Epithelial cell of proximal tubule (primary cell): ENCODE measurements at regions not wholly inside any gene's neighbourhood (a gene's known extent, or its start where the extent isn't known, plus 50 kb on each side); places are given as distances from the start of the nearest gene placed in this dataset.
A peak's percentile ranks its signal among the peaks of the same experiment; 100 is the strongest.

Experiments used
- DNase-seq: peaks from one replicate; pipeline ENCODE4 v3.0.0-alpha.2; 2011; ENCODE audit warnings: low read depth
- H3K4me3 ChIP-seq: 2 replicates; pipeline ENCODE4 v1.5.1; 2011; ENCODE audit warnings: low read depth, mild to moderate bottlenecking, low read length
- CTCF ChIP-seq: conservative IDR thresholded peaks from 2 replicates; pipeline ENCODE4 v1.5.1; 2012; ENCODE audit warnings: low read depth, mild to moderate bottlenecking, low read length

GRCh38 chr10:52437205-52437646, 123.1 kb downstream of the DKK1 start:
- H3K4me3 ChIP-seq: no peak overlapping the region
- no peak for DNase-seq
- no peak for TF ChIP-seq CTCF

- DNase-seq: no peak
- TF ChIP-seq CTCF: no peak
- no peak overlapping the region for H3K4me3 ChIP-seq
Measured at GRCh38 chr10:52438119-52438518, 124.0 kb downstream of the DKK1 start.

DNA sequence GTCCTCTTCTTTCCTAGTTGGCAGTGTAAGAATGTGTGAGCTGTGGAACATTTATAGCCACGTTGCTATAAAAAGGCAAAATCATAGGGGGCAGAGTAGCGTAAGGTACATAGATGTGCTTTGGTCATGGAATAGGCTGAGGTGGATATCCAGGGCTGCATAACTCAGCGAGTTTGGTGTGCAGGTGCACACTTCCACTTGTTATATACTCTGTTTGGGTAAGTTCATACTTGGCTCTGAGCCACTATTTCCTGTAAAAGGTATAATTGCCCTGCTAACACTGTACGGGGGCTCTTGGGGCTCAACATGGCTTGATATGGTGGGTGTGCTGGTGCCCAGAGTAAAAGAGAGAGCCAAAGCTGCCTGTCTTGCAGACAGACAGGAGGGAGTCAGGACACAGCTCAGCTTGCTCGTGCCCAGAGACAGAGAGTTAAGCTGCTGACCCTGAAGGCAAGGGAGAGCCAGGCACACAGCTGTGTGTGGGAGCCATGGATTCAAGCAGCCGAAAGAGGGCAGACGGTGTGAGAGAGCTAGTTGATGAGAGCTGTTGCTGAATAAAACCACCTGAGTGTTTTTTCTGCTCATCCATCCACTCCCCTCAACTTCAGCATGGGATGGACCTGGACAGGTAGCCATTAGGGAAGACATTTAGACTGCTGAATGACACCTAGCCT, 126.7 kb downstream of the DKK1 start:
- DNase-seq: no peak
- TF ChIP-seq CTCF: no peak
- H3K4me3 ChIP-seq: no peak overlapping the region

GRCh38 chr10:52442576-52442975, 128.5 kb downstream of the DKK1 start:
- TF ChIP-seq CTCF: no peak
- H3K4me3 ChIP-seq: no peak overlapping the region
- DNase-seq: no peak

DNA sequence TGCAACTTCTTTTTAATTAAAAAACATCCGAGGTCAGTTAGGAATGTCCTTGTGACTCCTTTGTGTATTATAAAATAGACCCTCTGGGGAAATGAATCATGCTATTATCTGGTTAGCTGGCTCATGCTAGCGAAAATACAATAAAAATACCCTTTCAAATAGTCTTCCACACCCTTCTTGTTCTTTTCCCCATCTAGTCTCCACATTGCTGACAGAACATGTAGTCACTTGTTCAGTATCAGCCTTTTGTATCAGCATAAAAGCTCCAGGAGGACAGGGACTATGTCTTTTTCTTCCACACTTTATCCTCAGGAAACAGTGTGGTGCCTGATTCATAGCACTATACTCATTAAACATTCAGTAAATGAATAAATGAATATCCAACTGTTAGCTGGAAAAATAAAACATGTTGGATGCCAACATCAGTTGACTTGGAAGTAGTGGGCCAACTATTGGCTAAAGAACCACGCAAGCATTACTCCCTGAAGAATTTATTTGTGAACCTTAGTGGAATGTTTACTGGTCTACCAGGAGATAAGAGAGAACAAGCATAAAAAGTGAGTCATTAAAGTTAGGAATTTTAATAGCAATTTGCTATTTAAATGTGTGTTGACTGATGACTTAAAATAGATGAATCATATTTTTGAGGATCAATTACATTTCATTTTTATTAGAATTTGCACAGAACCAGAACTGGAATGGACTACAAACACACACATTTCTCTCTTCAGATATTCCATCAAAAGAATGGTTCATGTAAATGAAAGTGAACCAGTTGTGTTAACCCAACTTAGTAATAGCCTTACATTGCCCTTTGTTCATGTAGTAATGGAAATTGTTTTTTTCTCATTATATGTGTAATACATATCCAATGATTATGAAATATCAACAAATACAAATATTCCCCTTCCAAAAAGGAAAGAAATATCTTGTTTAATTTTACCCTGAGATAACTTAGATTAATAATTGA, 129.6 kb downstream of the DKK1 start:
- DNase-seq: peak; percentile 18
- no peak overlapping the region for H3K4me3 ChIP-seq
- TF ChIP-seq CTCF: no peak

DNA sequence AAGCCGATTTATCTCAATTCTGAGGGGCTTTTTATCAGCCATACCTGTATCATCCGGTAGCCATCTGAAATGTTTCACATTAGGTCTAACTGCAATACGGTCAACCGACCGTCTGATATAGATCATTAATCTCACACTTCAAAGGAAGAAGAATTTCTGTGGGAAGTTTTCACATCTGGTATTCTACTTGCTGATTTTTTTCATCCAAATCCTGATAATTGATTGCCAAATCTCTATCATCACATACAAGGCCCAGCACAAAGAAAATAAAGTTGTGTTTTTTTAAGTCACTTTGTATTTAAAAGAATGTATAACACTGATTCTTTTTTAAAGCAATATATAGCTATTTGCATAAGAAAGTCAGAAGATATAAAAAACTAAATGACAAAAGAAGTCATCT, 132.3 kb downstream of the DKK1 start:
- no peak for DNase-seq
- no peak for TF ChIP-seq CTCF
- H3K4me3 ChIP-seq: no peak overlapping the region
